ENCODE measurements at regions not wholly inside any gene's neighbourhood (a gene's known extent, or its start where the extent isn't known, plus 50 kb on each side); places are given as distances from the start of the nearest gene placed in this dataset.
"Not testable (repeated sequence)": the region's sequence is repeated elsewhere in the genome, so short reads cannot be mapped to it uniquely, and the experiment has no call there.

DNA sequence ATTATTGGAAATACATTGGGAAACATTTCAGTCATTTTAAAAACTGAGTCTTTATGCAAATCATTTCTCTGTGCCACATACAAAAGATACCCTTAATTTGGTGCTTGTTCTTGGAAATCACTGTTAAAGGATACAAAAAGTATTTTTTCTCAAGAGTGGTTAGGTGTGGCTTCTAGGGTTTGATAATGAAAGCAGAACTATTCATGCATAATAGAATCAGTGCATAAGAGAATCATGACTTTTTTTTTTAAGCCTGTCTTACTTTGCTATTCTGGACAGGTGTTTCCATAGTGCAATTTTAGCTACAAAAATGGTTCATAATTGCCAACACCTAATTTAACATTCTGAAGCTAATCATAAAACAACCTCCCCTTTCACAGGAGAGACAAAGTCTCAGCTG is 233.0 kb upstream of the NRIP1 start:
- Mint-ChIP-seq H3K4me1 (ENCODE audit: low read depth, unreplicated experiment) (peaks cover 28% of the 10 kb centered on the region), H3K36me3 (ENCODE audit: low read depth, unreplicated experiment) (no peaks in the 10 kb centered on the region), H3K27me3 (ENCODE audit: low read depth, unreplicated experiment) (no peaks in the 10 kb centered on the region), H3K9me3 (ENCODE audit: unreplicated experiment) (peaks cover 2% of the 10 kb centered on the region), H3K4me3 (ENCODE audit: unreplicated experiment) (no peak overlapping the region), H3K27ac (ENCODE audit: unreplicated experiment) (no peak overlapping the region)
- H3K4me2 ChIP-seq (ENCODE audit: low read length): no peak overlapping the region
- H3K9me3 ChIP-seq (ENCODE audit: insufficient read depth, low read depth, low read length): no peaks in the 10 kb centered on the region
- H3K36me3 ChIP-seq (ENCODE audit: insufficient read depth, low read length): no peaks in the 10 kb centered on the region
- H3K27ac ChIP-seq (ENCODE audit: low read depth, low read length): no peak overlapping the region
- no peak overlapping the region for H3K9ac ChIP-seq (ENCODE audit: low read length)
- no peak overlapping the region for H3K4me3 ChIP-seq (ENCODE audit: insufficient read depth, low read depth, low read length)
- H3K4me1 ChIP-seq (ENCODE audit: insufficient read depth, low read length): peaks cover 11% of the 10 kb centered on the region
- no peaks in the 10 kb centered on the region for H3K27me3 ChIP-seq (ENCODE audit: insufficient read depth, low read length)
- FAIRE-seq: no peak
- H2AFZ ChIP-seq (ENCODE audit: low read depth, low read length): no peak overlapping the region
- TF ChIP-seq, protein P1, sequence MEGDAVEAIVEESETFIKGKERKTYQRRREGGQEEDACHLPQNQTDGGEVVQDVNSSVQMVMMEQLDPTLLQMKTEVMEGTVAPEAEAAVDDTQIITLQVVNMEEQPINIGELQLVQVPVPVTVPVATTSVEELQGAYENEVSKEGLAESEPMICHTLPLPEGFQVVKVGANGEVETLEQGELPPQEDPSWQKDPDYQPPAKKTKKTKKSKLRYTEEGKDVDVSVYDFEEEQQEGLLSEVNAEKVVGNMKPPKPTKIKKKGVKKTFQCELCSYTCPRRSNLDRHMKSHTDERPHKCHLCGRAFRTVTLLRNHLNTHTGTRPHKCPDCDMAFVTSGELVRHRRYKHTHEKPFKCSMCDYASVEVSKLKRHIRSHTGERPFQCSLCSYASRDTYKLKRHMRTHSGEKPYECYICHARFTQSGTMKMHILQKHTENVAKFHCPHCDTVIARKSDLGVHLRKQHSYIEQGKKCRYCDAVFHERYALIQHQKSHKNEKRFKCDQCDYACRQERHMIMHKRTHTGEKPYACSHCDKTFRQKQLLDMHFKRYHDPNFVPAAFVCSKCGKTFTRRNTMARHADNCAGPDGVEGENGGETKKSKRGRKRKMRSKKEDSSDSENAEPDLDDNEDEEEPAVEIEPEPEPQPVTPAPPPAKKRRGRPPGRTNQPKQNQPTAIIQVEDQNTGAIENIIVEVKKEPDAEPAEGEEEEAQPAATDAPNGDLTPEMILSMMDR (IDR thresholded peaks at IDR 0.05; ENCODE audit: insufficient read depth, low read depth, low read length): no peak
- TF ChIP-seq EZH2 (IDR thresholded peaks at IDR 0.05; ENCODE audit: insufficient read depth, low read length): no peak
- DNase-seq (ENCODE audit: low read depth): no peak
- no peaks in the 10 kb centered on the region for H3K79me2 ChIP-seq (ENCODE audit: insufficient read depth, low read length)
- H4K20me1 ChIP-seq (ENCODE audit: insufficient read depth, low read length): no peaks in the 10 kb centered on the region

DNA sequence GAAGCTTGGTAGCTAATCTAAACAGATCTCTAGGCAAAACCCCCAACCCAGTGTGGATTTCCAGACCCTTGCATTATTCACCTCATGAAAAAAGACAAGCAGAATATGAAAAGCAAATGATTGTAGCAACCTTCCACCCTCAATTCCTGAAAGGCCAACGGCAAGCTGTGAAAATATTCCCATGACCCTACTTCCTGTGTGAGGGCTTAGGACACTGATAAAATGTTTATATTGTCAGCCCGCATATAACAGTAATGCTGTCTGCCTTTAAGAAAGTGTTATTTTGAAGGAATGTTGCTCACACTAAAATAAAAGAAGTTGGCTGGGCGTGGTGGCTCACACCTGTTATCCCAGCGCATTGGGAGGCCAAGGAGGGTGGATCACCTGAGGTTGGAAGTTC is 233.5 kb upstream of the NRIP1 start:
- no peak overlapping the region for H3K27ac Mint-ChIP-seq (ENCODE audit: unreplicated experiment)
- H3K4me1 Mint-ChIP-seq (ENCODE audit: low read depth, unreplicated experiment): peaks cover 24% of the 10 kb centered on the region
- H3K4me3 ChIP-seq (ENCODE audit: insufficient read depth, low read depth, low read length): no peak overlapping the region
- H3K79me2 ChIP-seq (ENCODE audit: insufficient read depth, low read length): no peaks in the 10 kb centered on the region
- no peaks in the 10 kb centered on the region for H3K27me3 ChIP-seq (ENCODE audit: insufficient read depth, low read length)
- H3K4me1 ChIP-seq (ENCODE audit: insufficient read depth, low read length): peaks cover 6% of the 10 kb centered on the region
- no peaks in the 10 kb centered on the region for H4K20me1 ChIP-seq (ENCODE audit: insufficient read depth, low read length)
- H2AFZ ChIP-seq (ENCODE audit: low read depth, low read length): no peak overlapping the region
- H3K9me3 Mint-ChIP-seq (ENCODE audit: unreplicated experiment): peaks cover 2% of the 10 kb centered on the region
- no peak overlapping the region for H3K4me2 ChIP-seq (ENCODE audit: low read length)
- H3K36me3 ChIP-seq (ENCODE audit: insufficient read depth, low read length): no peaks in the 10 kb centered on the region
- TF ChIP-seq, protein P1 (IDR thresholded peaks at IDR 0.05; ENCODE audit: insufficient read depth, low read depth, low read length): no peak
- TF ChIP-seq EZH2 (IDR thresholded peaks at IDR 0.05; ENCODE audit: insufficient read depth, low read length): no peak
- no peak overlapping the region for H3K9ac ChIP-seq (ENCODE audit: low read length)
- no peaks in the 10 kb centered on the region for H3K27me3 Mint-ChIP-seq (ENCODE audit: low read depth, unreplicated experiment)
- DNase-seq (ENCODE audit: low read depth) (no peak), FAIRE-seq (no peak)
- H3K27ac ChIP-seq (ENCODE audit: low read depth, low read length): no peak overlapping the region
- H3K4me3 Mint-ChIP-seq (ENCODE audit: unreplicated experiment): no peak overlapping the region
- no peaks in the 10 kb centered on the region for H3K36me3 Mint-ChIP-seq (ENCODE audit: low read depth, unreplicated experiment)
- no peaks in the 10 kb centered on the region for H3K9me3 ChIP-seq (ENCODE audit: insufficient read depth, low read depth, low read length)

DNA sequence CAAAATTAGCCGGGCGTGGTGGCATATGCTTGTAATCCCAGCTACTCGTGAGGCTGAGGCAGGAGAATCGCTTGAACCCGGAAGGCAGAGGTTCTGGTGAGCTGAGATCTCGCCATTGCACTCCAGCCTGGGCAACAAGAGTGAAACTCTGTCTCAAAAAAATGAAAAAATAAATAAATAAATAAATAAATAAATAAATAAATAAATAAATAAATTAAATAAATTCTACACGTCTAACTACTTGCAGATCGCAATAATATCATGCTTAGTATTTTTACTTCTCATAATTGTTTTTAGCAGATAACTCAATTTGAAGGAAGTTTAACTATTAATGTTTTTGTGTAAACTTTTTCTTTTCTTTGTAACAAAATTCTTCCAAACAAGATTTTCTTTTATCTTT is 234.0 kb upstream of the NRIP1 start:
- not testable (repeated sequence) for DNase-seq (ENCODE audit: low read depth); H3K27ac ChIP-seq (ENCODE audit: low read depth, low read length); H3K27ac Mint-ChIP-seq (ENCODE audit: unreplicated experiment); H3K36me3 ChIP-seq (ENCODE audit: insufficient read depth, low read length); H3K36me3 Mint-ChIP-seq (ENCODE audit: low read depth, unreplicated experiment); H2AFZ ChIP-seq (ENCODE audit: low read depth, low read length); H3K9me3 ChIP-seq (ENCODE audit: insufficient read depth, low read depth, low read length); H3K4me3 ChIP-seq (ENCODE audit: insufficient read depth, low read depth, low read length); H3K4me3 Mint-ChIP-seq (ENCODE audit: unreplicated experiment); H4K20me1 ChIP-seq (ENCODE audit: insufficient read depth, low read length); H3K4me1 ChIP-seq (ENCODE audit: insufficient read depth, low read length); FAIRE-seq; H3K9ac ChIP-seq (ENCODE audit: low read length); H3K27me3 Mint-ChIP-seq (ENCODE audit: low read depth, unreplicated experiment); H3K9me3 Mint-ChIP-seq (ENCODE audit: unreplicated experiment); H3K4me2 ChIP-seq (ENCODE audit: low read length); H3K79me2 ChIP-seq (ENCODE audit: insufficient read depth, low read length); H3K27me3 ChIP-seq (ENCODE audit: insufficient read depth, low read length)
- H3K4me1 Mint-ChIP-seq (ENCODE audit: low read depth, unreplicated experiment): peaks cover 21% of the 10 kb centered on the region

Data from astrocyte (in vitro differentiated cells and primary cell).